Left ventricle myocardium inferior (tissue), 1 donor: ENCODE measurements at regions not wholly inside any gene's neighbourhood (a gene's known extent, or its start where the extent isn't known, plus 50 kb on each side); places are given as distances from the start of the nearest gene placed in this dataset.

Experiments
- DNase-seq: peaks from one replicate; pipeline ENCODE4 v3.0.0-alpha.2; 2020
- H3K27ac ChIP-seq: fragments of 200-600 bp; replicated peaks from 2 replicates; pipeline ENCODE4 v1.8.0; 2021
- H3K27me3 ChIP-seq: fragments of 200-600 bp; 2 replicates; pipeline ENCODE4 v1.8.0; 2021; ENCODE audit warnings: low read depth
- H3K36me3 ChIP-seq: fragments of 200-600 bp; 2 replicates; pipeline ENCODE4 v1.8.0; 2021
- H3K4me1 ChIP-seq: fragments of 200-600 bp; 2 replicates; pipeline ENCODE4 v1.8.0; 2021
- H3K4me3 ChIP-seq: fragments of 200-600 bp; 2 replicates; pipeline ENCODE4 v1.8.0; 2021; ENCODE audit warnings: mild to moderate bottlenecking, moderate library complexity
- H3K9me3 ChIP-seq: fragments of 200-600 bp; replicated peaks from 2 replicates; pipeline ENCODE4 v1.8.0; 2021
- CTCF ChIP-seq: fragments of 200-600 bp; IDR thresholded peaks from 2 replicates; pipeline ENCODE4 v1.8.0; 2021; ENCODE audit warnings: antibody characterized with exemption, mild to moderate bottlenecking, borderline replicate concordance
- intact Hi-C: fragments of 100-400 bp; cut with micrococcal nuclease; formaldehyde crosslinking; loops from one replicate; pipeline ENCODE4 v1.11.0; 2022
- donor health status: DM: no; HTN: yes; CAD: no; lungs with severe emphysema.

GRCh38 chr1:213749558-213749957 is 238.2 kb upstream of the PROX1 start:
- intact Hi-C loops = no loop called here
- H3K4me3 ChIP-seq = no peak overlapping the region
- H3K9me3 ChIP-seq = no peaks in the 10 kb centered on the region
- H3K36me3 ChIP-seq = no peaks in the 10 kb centered on the region
- TF ChIP-seq CTCF = no peak
- peaks cover 14% of the 10 kb centered on the region for H3K27me3 ChIP-seq
- H3K4me1 ChIP-seq = no peaks in the 10 kb centered on the region
- H3K27ac ChIP-seq = no peak overlapping the region
- no peak for DNase-seq

- no peak for TF ChIP-seq CTCF
- intact Hi-C loops = no loop called here
- Histone ChIP-seq H3K27me3 (peaks cover 14% of the 10 kb centered on the region), H3K9me3 (no peaks in the 10 kb centered on the region), H3K36me3 (no peaks in the 10 kb centered on the region), H3K4me1 (no peaks in the 10 kb centered on the region), H3K4me3 (no peak overlapping the region), H3K27ac (no peak overlapping the region)
- DNase-seq = no peak
These were observed 237.3 kb upstream of the PROX1 start for GRCh38 chr1:213750231-213751063.

- DNase-seq = no peak
- Histone ChIP-seq H3K27ac (no peak overlapping the region), H3K9me3 (no peaks in the 10 kb centered on the region), H3K36me3 (no peaks in the 10 kb centered on the region), H3K4me3 (no peak overlapping the region), H3K4me1 (no peaks in the 10 kb centered on the region), H3K27me3 (peaks cover 14% of the 10 kb centered on the region)
- intact Hi-C loops = no loop called here
- no peak for TF ChIP-seq CTCF
These were observed 236.7 kb upstream of the PROX1 start for GRCh38 chr1:213751064-213751397.

GRCh38 chr1:213759359-213760181 is 228.2 kb upstream of the PROX1 start:
- TF ChIP-seq CTCF = no peak
- intact Hi-C loops = no loop called here

GRCh38 chr1:213761845-213762407 is 225.8 kb upstream of the PROX1 start:
- peaks cover 23% of the 10 kb centered on the region for H3K27me3 ChIP-seq
- DNase-seq = no peak
- H3K9me3 ChIP-seq = peaks cover 4% of the 10 kb centered on the region
- intact Hi-C loops = no loop called here
- H3K4me3 ChIP-seq = no peak overlapping the region
- no peaks in the 10 kb centered on the region for H3K4me1 ChIP-seq
- H3K27ac ChIP-seq = no peak overlapping the region
- no peaks in the 10 kb centered on the region for H3K36me3 ChIP-seq
- no peak for TF ChIP-seq CTCF

More at GRCh38 chr1:213759359-213760181, 228.2 kb upstream of the PROX1 start:
- Histone ChIP-seq H3K9me3 (peaks cover 4% of the 10 kb centered on the region), H3K36me3 (no peaks in the 10 kb centered on the region), H3K27me3 (peaks cover 18% of the 10 kb centered on the region), H3K27ac (no peak overlapping the region), H3K4me1 (no peaks in the 10 kb centered on the region), H3K4me3 (no peak overlapping the region)
- DNase-seq = no peak
